ENCODE measurements at regions not wholly inside any gene's neighbourhood (a gene's known extent, or its start where the extent isn't known, plus 50 kb on each side); places are given as distances from the start of the nearest gene placed in this dataset.

DNA sequence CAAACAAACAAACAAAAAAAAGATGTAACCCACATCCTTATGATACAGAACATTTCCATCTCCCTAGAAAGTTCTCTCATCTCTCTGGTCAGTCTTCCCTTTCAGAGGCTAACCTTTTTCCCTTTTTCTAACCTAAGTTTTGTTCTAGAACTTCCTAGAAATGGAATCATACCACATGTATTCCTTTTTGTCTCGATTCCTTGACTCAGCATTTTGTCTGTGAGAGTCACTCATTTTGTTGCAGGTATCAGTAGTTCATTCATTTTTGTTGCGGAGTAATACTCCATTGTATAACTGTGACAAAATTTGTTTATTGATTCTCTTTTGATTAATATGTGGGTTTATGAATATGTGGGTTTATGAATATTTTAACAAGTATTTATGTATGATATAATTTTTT lies 400.0 kb upstream of the PDE4D start:
- TF ChIP-seq, protein P1, sequence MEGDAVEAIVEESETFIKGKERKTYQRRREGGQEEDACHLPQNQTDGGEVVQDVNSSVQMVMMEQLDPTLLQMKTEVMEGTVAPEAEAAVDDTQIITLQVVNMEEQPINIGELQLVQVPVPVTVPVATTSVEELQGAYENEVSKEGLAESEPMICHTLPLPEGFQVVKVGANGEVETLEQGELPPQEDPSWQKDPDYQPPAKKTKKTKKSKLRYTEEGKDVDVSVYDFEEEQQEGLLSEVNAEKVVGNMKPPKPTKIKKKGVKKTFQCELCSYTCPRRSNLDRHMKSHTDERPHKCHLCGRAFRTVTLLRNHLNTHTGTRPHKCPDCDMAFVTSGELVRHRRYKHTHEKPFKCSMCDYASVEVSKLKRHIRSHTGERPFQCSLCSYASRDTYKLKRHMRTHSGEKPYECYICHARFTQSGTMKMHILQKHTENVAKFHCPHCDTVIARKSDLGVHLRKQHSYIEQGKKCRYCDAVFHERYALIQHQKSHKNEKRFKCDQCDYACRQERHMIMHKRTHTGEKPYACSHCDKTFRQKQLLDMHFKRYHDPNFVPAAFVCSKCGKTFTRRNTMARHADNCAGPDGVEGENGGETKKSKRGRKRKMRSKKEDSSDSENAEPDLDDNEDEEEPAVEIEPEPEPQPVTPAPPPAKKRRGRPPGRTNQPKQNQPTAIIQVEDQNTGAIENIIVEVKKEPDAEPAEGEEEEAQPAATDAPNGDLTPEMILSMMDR (IDR thresholded peaks at IDR 0.05): no peak
- TF ChIP-seq ZFX (IDR thresholded peaks at IDR 0.05; ENCODE audit: borderline replicate concordance): no peak
